HG02885 (cell line): ENCODE measurements at regions not wholly inside any gene's neighbourhood (a gene's known extent, or its start where the extent isn't known, plus 50 kb on each side); places are given as distances from the start of the nearest gene placed in this dataset.
"Not testable (repeated sequence)": the region's sequence is repeated elsewhere in the genome, so short reads cannot be mapped to it uniquely, and the experiment has no call there.

Source experiments
- ATAC-seq: cut with Tn5 transposase; IDR thresholded peaks from one replicate; pipeline ENCODE4 v1.9.1; 2021; ENCODE audit warnings: mild to moderate bottlenecking; ENCODE audit not compliant: unreplicated experiment, poor library complexity

GRCh38 chrX:28408017-28408723, 179.1 kb upstream of the IL1RAPL1 start:
- no peak for ATAC-seq

DNA sequence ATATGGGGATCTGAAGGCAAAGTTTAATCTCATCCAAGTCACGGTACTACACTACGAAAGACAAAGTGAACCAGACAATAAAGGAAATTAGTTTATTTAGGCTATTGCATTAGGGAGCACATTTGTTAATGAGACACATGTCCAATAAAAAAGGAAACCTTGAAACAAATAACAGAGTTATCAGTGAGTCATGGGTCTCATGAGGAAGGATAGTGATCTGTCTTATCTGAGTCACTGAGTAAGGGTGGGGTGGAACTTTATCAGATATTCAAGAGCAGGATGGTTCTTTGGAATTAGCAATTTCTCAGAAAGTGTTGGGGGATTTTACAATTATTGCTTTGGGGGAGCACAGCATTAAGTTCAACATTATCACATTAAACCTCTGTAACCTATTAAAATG, 188.9 kb upstream of the IL1RAPL1 start:
- no peak for ATAC-seq

GRCh38 chrX:28391528-28391927, 195.7 kb upstream of the IL1RAPL1 start:
- ATAC-seq = no peak

DNA sequence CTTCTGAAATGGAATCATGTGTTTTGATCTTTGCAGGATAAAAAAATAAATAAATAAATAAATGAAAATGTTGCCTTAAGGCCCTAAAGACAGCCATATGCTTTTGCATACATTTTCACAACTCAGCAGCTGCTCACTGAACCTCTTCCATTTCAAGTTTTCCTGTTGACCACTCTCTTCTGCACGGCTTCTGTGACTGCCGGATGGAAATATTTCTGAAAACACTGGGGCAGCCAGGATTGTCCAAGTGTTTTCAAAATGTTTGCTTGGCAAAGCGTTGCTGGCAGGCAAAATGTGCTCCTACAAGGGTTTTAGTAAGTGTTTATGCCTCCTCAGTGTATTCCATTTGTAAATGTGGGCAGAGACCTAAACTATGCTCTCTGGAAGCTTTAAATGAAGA, 208.1 kb upstream of the IL1RAPL1 start:
- no peak for ATAC-seq

GRCh38 chrX:28367649-28368048, 219.6 kb upstream of the IL1RAPL1 start:
- not testable (repeated sequence) for ATAC-seq

DNA sequence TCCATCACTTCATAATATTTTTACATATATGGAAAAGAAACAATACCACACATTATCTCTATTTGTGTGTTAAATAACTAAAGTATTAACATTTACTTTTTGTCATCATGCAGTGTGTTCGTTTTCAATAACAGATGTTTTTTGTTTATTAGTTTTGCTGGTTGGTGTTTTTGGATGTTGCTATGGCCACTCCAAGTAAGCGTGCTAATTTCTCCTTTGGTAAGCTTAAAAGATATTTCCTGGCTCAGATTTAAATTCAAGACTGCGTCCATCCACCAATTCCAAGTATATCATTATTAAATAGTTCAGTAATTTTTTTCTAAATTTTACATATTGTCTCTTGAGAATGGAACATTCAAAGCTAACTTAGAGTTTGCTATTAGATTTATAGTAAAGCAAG, 235.4 kb upstream of the IL1RAPL1 start:
- ATAC-seq = no peak

DNA sequence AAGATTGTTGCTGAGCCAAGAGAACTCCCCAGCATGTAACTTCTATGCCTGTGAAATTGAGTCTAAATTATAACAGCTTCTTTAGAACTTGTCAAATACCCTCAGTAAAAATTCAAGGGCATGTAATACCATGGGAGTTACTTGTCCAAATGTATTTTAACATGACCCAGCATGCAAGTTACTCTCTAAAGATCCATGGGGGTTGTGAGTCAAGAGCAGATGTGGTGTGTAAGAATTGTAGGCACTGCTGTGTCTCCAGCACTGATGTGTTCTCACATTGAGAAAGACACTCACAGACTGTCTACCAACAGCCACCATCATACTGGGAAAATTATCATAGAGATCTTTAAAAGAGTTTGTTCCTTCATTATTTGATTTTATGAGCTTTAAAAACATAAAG, 237.4 kb upstream of the IL1RAPL1 start:
- no peak for ATAC-seq

- ATAC-seq = no peak
These were observed 239.8 kb upstream of the IL1RAPL1 start for GRCh38 chrX:28347476-28347875.

GRCh38 chrX:28329156-28329555, 258.1 kb upstream of the IL1RAPL1 start:
- no peak for ATAC-seq

GRCh38 chrX:28324321-28324721, 262.9 kb upstream of the IL1RAPL1 start:
- no peak for ATAC-seq

- no peak for ATAC-seq
These were observed 266.0 kb upstream of the IL1RAPL1 start for GRCh38 chrX:28321286-28321685.

GRCh38 chrX:28312965-28313364, 274.3 kb upstream of the IL1RAPL1 start:
- ATAC-seq = no peak

DNA sequence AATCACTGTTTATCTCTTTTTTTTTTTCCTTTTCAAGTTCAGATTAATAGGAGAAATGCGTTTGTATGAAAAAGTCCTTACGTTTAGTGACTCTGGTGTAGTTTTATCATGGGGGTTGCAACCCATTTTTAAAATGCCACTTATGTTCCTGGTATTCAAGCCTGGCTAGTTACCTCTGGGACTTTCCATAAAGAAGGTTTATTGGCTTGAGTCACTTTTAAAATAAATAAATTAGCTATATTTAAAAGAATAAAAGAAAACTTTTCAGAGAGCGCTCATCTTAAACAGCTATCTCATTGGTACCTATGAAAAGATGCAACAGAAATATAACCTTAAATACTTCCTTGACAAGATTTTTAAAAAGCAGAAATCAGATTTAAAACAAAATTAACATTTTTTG, 275.0 kb upstream of the IL1RAPL1 start:
- no peak for ATAC-seq

GRCh38 chrX:28311466-28311865, 275.8 kb upstream of the IL1RAPL1 start:
- no peak for ATAC-seq

DNA sequence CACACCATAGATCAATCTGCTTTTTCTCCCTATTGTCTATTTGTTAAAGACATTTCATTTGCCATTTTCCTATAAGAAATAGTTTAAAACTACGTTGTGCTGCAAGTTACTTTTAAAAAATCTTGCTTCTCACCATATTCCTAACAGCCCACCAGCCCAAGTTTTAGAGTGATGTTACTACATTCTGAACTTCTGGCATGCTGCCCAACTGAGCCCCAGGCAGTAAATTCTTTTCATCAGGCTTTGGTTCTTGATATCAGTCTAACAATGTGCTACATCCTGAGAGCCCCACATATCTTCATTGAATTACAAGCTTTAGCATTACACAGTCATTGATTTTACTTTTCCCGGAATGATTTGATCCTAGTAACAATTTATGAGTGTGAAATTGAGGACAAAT, 283.8 kb upstream of the IL1RAPL1 start:
- no peak for ATAC-seq

DNA sequence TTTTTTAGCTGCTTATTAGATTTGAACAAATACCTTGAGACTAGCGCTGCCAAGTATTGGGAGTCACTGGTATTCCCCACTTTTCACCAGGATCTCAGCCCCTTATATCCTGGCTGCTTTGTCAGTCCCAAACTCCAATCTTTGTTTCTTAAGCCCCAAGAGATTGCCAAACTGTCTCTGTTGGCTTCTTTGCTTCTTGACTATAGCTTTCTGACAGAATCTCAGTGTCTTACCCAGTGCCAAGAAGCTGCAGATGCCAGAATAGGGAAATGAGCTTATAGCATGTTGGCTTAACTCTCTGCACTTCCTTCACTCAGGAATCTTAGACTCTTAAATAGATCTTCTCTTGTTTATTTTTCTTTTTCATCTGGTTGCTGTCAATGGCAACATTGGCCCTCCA, 297.5 kb upstream of the DCAF8L1 start:
- no peak for ATAC-seq

DNA sequence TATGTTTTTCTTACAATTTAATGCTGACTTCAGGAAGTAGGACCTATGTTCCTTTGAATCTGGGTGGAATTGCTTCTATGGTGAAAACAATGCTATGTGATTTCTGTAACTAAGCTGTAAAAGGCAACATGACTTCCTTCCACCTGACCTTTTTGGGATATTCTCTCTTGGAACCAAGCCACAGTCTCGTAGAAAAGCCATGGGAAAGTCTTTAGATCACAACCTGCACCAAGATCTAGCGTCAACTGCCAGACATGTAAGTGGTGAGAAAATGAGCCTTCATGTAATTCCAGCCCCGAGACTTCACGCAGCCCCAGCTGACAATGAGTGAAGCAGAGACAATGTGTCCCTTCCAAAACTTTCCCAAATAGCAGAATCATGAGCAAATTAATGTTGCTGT, 297.0 kb upstream of the DCAF8L1 start:
- no peak for ATAC-seq

DNA sequence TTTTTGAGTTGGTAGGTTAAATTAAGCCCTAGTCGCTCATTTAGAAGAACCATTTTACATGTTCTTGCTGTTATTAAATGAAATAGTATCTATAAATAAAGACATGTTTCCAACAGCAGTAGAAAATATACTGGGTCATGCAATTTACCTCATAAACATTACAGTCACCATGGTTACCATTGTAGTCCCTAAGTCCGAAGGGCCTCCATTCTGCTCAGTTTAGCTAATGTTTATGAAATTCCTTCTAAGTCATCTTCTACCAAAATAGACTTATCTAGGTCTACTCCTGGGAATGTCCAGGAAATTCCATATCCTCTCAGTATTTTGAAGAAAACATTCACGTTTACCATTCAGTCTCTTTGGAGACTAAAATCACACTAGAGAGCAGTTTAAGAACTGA, 292.5 kb upstream of the DCAF8L1 start:
- ATAC-seq = no peak

- ATAC-seq = no peak
These were observed 265.4 kb upstream of the DCAF8L1 start for GRCh38 chrX:28246675-28247074.

DNA sequence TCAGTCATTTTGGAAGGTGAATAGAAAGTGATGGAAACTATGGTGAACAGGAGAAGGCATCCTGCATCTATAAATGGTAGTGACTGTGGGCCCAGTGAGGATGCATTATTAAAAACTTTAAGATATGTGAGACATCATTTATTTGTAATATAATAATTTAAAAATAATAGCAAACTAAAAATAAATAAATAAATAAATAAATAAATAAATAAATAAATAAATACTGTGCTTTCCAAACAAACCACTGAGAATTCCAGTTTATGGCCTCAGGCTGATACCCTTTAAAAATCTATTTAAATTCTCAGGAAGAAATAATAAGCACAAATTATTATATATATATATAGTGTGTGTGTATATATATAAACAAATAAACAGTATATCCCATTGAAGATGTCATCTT, 248.0 kb upstream of the DCAF8L1 start:
- no peak for ATAC-seq

DNA sequence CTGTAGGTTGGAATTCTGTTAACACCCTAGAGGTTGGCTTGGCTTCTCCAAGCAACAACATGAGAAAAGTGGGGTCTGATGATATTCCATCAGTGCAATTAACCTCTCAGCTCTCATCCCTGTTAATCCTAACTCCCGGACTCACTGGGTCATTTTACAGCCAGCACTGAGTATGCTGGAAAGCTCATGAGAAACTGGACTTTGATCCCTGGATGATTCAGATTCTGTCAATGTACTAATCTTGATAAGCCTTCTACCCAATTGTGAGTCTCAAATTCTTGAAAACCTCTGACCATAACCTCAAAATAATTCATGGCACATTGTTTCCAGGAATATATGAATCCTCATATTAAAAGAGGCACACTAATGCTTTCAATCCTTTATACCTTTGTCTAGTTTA, 244.3 kb upstream of the DCAF8L1 start:
- ATAC-seq = no peak

- no peak for ATAC-seq
These were observed 242.7 kb upstream of the DCAF8L1 start for GRCh38 chrX:28223991-28224390.

GRCh38 chrX:28223469-28223868, 242.2 kb upstream of the DCAF8L1 start:
- ATAC-seq = no peak
